GM12864 (cell line): ENCODE measurements at regions not wholly inside any gene's neighbourhood (a gene's known extent, or its start where the extent isn't known, plus 50 kb on each side); places are given as distances from the start of the nearest gene placed in this dataset.
A peak's percentile ranks its signal among the peaks of the same experiment; 100 is the strongest.
"Not testable (repeated sequence)": the region's sequence is repeated elsewhere in the genome, so short reads cannot be mapped to it uniquely, and the experiment has no call there.

Source experiments
- DNase-seq: peaks from one replicate; pipeline ENCODE4 v3.0.0-alpha.2; 2011; ENCODE audit warnings: low read depth
- H3K4me3 ChIP-seq: 2 replicates; pipeline ENCODE4 v1.5.1; 2011; ENCODE audit warnings: mild to moderate bottlenecking, low read depth, low read length, control low read depth
- CTCF ChIP-seq: IDR thresholded peaks from 2 replicates; pipeline ENCODE4 v1.5.1; 2011; ENCODE audit warnings: low read depth, mild to moderate bottlenecking, moderate library complexity, low read length, control low read depth, inconsistent platforms; ENCODE audit errors: missing control alignments

- H3K4me3 ChIP-seq: no peak overlapping the region
- no peak for TF ChIP-seq CTCF
- no peak for DNase-seq
Measured at GRCh38 chr6:20338156-20338555, 63.5 kb upstream of the E2F3 start.

- no peak overlapping the region for H3K4me3 ChIP-seq
- DNase-seq: no peak
- peak; percentile 8 for TF ChIP-seq CTCF
Measured at GRCh38 chr6:20340068-20340848, 61.4 kb upstream of the E2F3 start.

- no peak for TF ChIP-seq CTCF
- no peak for DNase-seq
- no peak overlapping the region for H3K4me3 ChIP-seq
Measured at GRCh38 chr6:20341096-20341495, 60.6 kb upstream of the E2F3 start.

- TF ChIP-seq CTCF: no peak
- no peak for DNase-seq
- H3K4me3 ChIP-seq: no peak overlapping the region
Measured at GRCh38 chr6:20341564-20341963, 60.1 kb upstream of the E2F3 start.

GRCh38 chr6:20346948-20347347 is 54.7 kb upstream of the E2F3 start:
- H3K4me3 ChIP-seq, DNase-seq: not testable (repeated sequence)

GRCh38 chr6:20348041-20348440 is 53.6 kb upstream of the E2F3 start:
- TF ChIP-seq CTCF: no peak
- DNase-seq: no peak
- H3K4me3 ChIP-seq: no peak overlapping the region

- H3K4me3 ChIP-seq: no peak overlapping the region
- no peak for TF ChIP-seq CTCF
- DNase-seq: no peak
Measured at GRCh38 chr6:20349225-20349624, 52.5 kb upstream of the E2F3 start.

GRCh38 chr6:20350215-20350614 is 51.5 kb upstream of the E2F3 start:
- no peak for DNase-seq
- no peak overlapping the region for H3K4me3 ChIP-seq
- TF ChIP-seq CTCF: no peak
